Nucleus accumbens (tissue), 56 donors: ENCODE measurements at regions not wholly inside any gene's neighbourhood (a gene's known extent, or its start where the extent isn't known, plus 50 kb on each side); places are given as distances from the start of the nearest gene placed in this dataset.
"Not testable (repeated sequence)": the region's sequence is repeated elsewhere in the genome, so short reads cannot be mapped to it uniquely, and the experiment has no call there.

Experiments used
- DNase-seq, 56 donors: peaks; one replicate each; lab custom pipeline; 2025; lab: John Stamatoyannopoulos, UW

DNA sequence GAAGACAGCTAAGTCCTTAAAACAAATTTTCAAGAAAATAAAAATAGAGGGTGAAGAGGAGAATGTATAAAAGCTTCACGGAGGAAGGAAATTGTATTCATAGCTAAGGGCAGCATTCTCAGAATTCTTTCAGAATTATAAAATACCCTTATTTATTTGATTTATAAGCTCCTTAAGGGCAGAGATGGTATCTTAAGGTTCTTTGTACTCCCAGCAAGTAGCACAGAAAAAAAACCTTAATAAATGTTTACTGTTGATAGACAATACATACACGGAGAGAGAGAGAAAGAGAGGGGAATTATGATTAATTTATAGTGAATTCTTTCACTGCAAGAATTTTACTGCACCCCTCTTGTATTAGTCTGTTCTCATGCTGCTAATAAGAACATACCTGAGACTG lies 375.6 kb upstream of the CCDC54 start:
- no peak for DNase-seq

DNA sequence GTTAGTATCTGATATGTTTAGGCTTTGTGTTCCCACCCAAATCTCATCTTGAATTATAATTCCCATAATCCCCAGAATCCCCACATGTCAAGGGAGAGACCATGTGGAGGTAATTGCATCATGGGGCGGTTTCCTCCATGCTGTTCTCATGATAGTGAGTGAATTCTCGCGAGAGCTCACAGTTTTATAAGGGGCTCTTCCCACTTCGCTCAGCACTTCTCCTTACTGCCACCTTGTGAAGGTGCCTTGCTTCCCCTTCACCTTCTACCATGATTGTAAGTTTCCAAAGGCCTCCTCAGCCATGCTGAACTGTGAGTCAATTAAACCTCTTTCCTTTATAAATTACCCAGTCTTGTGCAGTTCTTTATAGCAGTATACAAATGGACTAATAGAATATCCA lies 371.9 kb upstream of the CCDC54 start:
- not testable (repeated sequence) for DNase-seq

DNA sequence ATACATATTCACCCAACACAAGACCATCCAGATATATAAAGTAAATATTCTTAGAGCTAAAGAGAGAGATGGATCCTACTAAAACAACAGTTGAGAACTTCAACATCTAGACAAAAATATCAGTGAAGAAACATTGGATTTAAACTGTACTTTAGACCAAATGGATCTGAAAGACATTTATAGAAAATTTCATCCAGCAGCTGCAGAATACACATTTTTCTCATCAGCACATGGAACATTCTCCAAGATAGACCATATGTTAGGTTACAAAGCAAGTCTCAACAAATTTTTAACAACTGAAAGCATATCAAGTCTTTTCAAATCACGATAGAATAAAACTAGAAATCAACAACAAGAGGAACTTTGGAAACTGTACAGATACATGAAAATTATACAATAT lies 369.0 kb upstream of the CCDC54 start:
- no peak for DNase-seq

DNA sequence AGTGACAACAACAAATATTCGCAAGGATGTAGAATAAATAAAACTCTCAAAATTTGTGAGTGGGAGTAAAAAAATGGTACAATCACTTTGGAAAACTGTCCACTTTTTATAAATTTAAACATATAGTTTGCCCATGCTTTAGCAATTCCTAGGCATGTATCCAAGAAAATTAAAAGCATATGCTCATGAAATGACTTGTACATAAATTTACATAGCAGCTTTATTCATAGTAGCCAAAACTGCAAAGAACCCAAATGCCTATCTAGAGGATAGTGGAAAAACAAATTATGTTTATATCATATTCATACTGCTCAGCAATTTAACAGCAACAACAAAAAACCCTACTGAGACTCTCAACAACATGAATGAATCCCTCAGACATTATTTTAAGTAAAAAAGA lies 363.6 kb upstream of the CCDC54 start:
- DNase-seq = no peak

DNA sequence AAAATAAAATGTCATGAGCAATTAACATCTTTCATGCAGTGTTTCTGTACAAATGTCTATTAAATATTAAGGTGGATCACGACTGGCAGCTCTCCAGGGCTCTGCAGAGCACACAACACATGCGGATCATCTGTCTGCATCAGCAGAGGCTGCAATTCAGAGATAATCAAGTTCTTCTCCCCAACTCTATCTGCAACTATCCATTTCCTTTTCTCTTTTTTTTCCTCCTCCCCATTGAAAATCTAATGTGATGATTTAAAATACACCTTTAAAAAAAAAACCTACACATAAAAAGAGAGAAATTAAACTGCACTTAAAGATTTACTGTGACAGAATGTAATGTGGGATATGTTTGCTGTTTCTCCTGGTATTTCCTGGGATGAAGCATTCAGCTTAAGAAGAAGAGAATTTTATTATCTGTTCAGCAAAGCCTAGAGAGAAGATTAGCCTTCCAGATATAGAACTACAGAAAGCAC lies 352.6 kb upstream of the CCDC54 start:
- DNase-seq = peak in 1 of 56 donors; percentile 7

DNA sequence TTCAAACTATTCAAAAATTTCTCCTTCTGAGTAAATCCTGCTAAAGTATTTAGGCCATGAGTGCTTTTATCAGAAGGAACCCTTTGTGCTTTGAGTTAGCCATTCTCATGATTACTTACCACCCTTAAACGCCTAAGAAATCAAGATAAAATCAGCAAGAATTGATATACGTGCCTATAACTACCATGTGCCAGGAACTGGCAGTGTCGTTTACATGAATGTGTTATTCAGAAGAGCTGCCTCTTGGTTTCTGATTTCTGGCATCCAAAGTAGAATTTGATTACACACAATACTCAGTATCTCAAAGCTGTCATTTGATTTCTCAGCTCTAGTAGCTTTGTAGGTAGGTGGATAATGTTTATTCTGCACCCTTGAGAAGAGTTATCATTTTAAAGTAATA lies 351.3 kb upstream of the CCDC54 start:
- no peak for DNase-seq

DNA sequence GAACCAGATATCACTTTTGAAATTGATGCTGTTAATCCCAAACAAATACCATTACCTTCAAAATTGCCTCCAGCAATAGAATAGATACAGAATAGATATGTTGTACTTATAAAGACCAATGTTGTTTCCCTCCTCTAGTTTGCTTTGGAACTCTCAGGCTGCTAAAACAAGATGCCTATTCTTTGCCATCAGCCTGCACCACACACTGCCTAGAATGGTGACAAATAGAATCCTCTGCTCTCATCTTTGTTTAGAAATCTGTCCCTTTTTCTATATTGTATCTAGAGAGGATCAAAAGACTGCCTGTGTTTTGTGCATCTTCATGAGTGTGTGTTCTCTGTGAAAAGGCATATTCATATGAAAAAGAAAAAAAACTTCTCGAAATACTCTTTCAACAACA lies 349.2 kb upstream of the CCDC54 start:
- peak in 3 of 56 donors; percentile 1 to 5 (median 5) for DNase-seq

DNA sequence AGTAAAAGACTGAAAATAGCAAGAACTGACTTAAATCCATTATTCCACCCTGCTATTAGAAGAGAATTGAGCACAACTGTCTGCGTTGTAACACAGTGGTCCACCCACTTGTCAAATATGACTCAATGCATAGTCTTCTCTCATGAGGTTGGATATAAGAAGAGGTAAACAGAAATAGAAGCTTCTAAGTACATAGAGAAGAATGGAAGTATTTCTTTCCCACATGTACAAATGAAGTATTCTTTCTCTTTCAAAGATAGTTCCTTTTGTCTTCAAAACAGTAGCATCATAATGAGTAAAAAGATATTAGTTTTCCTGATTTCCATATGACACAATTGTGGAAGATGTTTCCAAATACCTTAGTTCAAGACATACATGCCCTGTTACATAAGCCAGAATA lies 348.6 kb upstream of the CCDC54 start:
- no peak for DNase-seq

DNA sequence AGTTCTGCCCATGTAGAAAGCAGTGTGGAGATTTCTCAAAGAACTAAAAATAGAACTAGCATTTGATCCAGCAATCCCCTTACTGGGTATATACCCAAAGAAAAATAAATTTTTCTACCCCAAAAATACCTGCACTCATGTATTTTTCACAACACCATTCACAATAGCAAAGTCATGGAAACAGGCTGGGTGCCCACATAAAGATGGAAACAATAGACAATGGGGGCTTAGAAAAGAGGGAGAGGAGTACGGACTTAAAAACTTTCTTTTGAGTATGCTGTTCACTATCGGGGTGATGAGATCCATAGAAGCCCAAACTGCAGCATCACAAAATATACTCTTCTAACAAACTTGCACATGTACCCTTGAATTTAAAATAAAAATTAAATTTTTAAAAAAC lies 345.1 kb upstream of the CCDC54 start:
- DNase-seq = no peak

DNA sequence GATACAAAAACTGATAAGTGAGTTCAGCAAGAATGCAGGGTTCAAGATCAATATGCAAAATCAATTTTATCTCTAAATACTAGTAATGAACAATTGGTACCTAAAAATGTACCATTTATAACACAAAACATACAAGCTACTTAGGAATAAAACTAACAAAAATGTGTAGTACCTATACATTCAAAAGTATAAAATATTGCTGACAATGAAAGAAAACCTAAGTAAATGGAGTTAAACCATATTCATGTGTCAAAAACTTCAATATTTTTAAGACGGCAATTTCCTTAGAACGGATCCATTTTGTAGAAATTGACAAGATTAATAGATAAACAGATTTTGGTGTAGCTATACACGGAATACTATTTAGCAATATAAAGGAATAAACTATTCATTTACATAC lies 343.1 kb upstream of the CCDC54 start:
- DNase-seq = no peak

DNA sequence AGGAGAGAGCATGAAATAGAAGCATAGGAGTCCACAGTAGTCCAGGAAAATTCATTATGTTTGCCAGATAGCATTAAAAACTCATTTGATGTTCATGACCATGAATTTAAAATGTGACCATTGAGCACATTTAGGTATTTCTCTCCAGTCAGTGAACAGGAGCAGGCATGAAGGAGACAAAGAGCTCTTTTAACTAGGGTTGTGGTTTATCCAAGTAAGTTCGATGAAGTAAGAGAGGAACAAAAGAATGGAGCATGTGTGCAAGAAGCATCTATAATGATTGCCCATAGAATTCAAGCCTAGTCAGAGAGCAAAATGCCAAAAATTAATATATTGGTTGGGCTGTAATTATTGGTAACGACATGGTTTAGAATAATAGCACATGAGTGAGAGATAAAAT lies 342.1 kb upstream of the CCDC54 start:
- no peak for DNase-seq

DNA sequence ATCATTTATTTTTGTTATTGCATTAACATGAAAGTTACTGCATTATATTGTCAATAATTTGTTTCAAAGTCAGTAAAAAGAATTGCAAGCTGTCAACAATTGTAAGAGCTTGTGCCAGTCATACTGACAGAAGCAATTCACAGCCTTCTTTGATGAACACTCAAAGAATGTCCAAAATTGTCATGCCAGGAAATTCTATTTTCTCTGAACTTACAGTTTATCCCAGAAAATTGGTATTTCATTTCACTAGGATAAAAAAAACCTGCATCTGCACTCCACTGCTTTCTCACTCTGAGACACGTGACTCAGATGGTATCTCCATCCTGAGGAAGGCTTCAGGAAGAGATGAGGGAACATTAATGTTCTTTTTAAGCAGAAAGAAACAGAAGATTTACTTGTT lies 332.6 kb upstream of the CCDC54 start:
- DNase-seq = no peak

DNA sequence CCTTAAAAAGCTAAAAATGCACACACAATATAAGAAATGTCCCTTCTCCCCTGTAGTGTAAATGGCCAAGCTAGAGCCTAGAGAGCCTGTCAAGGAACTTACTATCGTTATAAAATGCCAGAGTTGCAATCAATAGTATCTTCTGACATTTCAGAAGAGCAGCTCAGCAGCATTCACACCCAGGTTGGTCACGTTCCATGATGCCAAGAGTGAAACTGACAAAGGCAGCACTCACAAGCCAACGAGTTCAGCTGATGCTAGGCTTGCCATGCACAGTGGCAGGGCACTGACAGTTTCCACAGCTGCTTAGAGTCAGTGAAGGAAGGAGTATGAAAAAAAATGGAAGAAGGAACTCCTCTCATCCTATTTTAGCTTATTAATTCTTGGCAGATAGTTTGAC lies 331.4 kb upstream of the CCDC54 start:
- DNase-seq = peak in 40 of 56 donors; percentile 1 to 65 (median 28)

DNA sequence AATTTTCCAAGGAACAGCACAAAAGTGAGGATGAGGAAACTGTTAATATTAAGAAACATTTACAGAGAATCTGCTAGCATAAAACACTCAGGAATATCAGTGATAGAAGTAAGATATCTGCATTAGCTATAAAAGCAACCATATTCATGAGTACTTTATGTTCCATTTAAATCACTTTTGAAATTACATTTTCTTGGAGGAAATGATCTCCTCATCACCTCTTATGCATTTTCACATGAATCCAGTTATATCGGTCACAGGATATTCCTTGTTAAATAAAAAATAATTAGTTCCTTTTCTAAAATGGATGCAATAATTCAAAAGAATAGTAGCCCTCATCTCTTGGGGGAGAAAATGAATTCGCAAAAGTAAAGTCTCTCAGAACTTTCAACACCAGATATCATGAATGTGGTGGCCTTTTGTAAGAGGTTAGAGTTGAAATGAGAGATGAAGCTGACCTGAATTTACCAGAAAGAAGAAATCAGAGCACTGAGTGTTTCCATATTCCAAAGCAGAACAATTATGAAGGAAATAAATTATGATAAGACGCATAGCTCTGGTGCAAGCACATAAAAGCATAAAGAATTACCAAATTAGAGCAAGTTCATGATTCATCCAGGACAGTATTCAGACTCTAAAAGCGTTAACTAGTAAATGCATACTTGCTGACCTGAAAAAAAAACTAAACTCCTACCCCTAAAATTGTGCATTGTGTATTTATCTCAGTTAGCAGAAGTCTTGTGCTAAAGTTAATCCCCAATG lies 321.9 kb upstream of the CCDC54 start:
- DNase-seq = no peak

DNA sequence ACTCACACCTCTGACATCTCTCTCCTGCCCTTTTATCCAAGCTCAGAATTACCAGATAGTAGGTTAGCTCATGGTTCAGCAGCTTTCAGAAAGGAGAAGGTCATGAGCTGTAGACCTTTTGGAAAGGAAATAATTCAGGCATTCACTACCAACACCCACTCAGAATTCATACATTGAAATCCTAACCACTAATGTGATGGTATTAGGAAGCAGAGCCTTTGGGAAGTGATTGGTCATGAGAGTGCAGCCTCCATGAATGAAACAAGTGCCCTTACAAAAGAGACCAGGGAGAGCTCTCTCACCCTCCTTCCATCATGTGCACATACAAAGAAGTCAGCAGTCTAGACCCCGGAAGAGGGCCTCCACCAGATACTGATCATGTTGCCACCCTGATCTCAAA lies 315.8 kb upstream of the CCDC54 start:
- DNase-seq = no peak

DNA sequence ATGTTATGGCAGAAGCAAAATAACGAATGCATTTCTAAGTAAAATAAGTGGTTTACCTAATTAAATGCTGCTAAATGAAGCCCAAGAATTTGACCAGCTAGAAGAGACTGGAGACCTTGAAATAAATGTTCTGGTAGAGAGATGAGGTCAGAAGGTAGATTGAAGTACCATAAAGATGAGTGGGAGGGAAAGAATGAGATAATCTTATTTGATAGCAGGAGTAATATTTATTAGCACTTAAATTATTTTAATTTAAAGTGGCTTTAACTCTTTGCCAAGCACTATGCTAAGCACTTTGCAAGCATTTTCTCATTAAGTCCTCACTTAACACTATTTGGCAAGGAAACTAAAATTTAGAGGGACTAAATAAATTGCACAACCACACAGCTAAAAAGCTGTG lies 314.9 kb upstream of the CCDC54 start:
- DNase-seq = no peak

DNA sequence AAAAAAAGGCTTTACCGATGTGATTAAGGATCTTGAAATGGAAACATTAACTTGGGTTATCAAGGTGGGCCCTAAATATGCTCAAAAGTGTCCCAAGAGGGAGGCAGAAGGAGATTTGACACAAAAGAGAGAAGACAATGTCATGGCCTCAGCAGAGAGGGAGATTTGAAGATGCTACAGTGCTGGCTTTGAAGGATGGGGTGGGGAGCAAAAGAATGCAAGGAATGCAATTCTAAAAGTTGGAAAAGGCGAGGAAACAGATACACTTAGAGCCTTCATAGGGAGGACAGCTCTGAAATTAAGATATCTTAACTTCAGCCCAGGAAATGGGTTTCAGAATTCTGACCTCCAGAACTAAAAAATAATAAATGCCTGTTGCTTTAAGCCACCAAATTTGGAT lies 314.5 kb upstream of the CCDC54 start:
- DNase-seq = no peak

DNA sequence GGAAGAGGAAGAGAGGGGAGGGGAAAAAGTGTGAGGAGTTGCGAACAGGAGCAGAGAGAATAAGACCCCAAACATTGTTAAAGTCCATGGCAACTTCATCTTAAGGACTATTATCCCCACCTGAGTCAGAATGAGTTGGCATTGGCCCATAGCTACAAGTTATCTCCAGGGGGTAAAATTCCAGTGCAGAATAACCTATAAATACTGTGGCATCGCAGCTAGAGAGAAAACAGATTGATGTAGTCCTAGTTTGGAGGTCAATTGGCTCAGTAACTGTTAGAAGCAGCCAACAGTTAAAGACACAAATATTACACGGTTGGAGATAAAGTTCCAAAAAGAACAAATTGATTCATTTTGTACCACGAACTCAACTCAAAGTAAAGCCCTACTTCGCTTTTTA lies 313.9 kb upstream of the CCDC54 start:
- no peak for DNase-seq

DNA sequence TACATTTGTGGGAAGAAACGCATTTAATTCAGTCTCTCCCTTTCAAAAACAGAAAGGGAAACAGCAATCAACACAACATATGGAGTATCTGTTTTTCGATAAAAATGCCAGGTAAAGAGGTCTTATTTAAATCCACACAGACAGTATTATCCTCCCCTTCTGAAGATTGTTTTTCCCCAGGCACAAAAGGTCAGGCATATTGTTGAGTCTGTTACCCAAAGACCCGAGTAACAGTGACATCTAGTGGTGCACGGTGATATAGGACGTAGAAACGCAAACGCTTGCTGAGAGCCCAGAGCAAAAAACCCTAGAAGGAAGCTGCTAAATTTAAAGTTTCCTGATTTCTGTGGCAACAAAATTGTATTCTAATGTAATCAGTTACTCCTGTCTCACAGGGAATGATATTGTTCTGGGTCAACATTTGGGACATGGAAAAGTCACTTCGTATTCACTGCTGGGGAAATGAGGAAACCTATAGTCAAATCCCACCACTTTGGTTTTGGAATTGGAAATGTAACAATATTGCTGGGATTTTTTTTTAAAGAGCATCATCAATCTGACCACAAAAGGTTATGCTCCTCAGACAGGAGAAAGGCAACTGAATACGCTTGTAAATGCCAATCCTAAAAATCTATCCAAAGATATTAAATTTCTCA lies 312.7 kb upstream of the CCDC54 start:
- peak in 49 of 56 donors; percentile 6 to 89 (median 59) for DNase-seq

DNA sequence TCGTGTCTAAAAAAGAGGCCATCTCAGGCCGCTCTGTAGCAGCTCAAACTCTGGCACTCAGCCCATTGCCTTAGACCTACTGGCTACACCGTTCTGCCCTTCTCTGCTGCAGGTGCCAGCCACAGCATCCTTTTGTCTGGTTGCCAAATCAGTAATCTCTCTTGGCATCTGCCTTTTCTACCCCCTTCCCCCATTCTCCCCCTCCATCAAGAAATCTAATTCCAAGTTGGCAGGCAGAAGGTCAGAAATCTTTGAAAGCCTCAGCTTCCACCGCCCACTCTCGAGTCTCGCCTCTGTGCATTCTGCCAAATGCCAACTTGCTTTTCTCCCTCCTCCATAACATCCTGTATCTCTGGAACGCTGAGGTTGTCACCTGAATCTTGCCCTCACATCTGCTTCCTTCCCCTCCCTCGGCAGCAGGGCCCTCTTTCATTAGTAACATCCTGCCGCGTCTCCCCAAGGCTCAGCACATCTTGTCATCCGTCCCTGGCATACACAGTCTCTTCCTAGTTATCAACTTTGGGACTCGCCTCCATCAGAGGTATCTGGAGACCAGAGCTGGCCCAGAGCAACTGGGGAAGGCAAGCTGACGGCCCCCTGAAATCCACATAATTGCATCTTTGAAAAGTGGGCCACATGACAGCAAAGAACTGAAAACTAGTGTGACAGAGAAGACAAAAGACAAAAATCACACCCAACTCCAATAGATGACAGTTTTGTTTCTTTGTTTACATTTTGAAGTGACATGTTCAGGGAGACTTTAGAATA lies 312.0 kb upstream of the CCDC54 start:
- DNase-seq = peak in 16 of 56 donors; percentile 1 to 45 (median 21)

DNA sequence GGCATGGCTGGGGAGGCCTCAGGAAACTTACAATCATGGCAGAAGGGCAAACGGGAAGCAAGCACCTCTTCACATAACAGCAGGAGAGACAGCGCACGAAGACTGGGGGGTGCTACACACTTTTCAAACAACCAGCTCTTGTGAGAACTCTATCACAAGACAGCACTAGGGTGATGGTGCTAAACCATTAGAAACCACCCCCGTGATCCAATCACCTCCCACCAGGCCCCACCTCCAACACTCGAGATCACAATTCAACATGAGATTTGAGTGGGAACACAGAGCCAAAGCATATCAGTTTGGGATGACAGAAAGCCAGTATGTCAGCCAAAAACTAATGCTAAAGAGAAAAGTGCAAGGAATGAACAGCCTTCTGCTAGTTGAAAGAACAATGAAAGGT lies 309.8 kb upstream of the CCDC54 start:
- DNase-seq = no peak
